GM12878 (cell line): ENCODE measurements at regions not wholly inside any gene's neighbourhood (a gene's known extent, or its start where the extent isn't known, plus 50 kb on each side); places are given as distances from the start of the nearest gene placed in this dataset.

Experiments used
- ATAC-seq: fragments of 200-7000 bp; cut with Tn5 transposase; 3 replicates; pipeline ENCODE4 v1.9.1; 2020; ENCODE audit warnings: mild to moderate bottlenecking, moderate library complexity
- BruUV-seq: library from RNA; stranded (reverse); fragments of 400-500 nt; replicated peaks from 2 replicates; lab custom pipeline; 2021; lab: Mats Ljungman, UMichigan
- CTCF ChIA-PET: fragments of 300-600 bp; sonication (Branson Sonifier 250); formaldehyde crosslinking; extraction: SDS; loops from one replicate; lab custom pipeline; 2021; ENCODE audit warnings: inconsistent platforms; lab: Yijun Ruan, JAX
- POLR2A ChIA-PET: fragments of 350-600 bp; formaldehyde crosslinking; extraction: SDS; loops from one replicate; lab custom pipeline; 2021; ENCODE audit warnings: inconsistent platforms; lab: Charles Lee
- RAD21 ChIA-PET: fragments of 300-600 bp; sonication (Branson Sonifier 250); formaldehyde crosslinking; loops from one replicate; lab custom pipeline; 2023; ENCODE audit warnings: antibody characterized with exemption; ENCODE audit not compliant: unreplicated experiment; lab: Charles Lee
- SMC1A ChIA-PET: fragments of 300-600 bp; sonication (Branson Sonifier 250); formaldehyde crosslinking; loops from one replicate; lab custom pipeline; 2023; ENCODE audit not compliant: unreplicated experiment, uncharacterized antibody; lab: Charles Lee
- DNase-seq: peaks from one replicate; pipeline ENCODE4 v3.0.0-alpha.2; 2011; ENCODE audit warnings: low read depth, low spot score
- FAIRE-seq: peaks from 3 replicates; lab custom pipeline; 2011; peaks lifted over from hg19 to GRCh38; lab: Jason Lieb, UNC
- H2AFZ ChIP-seq: 2 replicates; pipeline ENCODE4 v1.6.0; 2011; ENCODE audit warnings: low read depth, low read length, control low read depth; ENCODE audit not compliant: control insufficient read depth
- H3K27ac ChIP-seq: 2 replicates; pipeline ENCODE4 v1.5.1; 2011; ENCODE audit warnings: control low read depth; ENCODE audit not compliant: control insufficient read depth, insufficient read depth
- H3K27me3 ChIP-seq, 2 experiments: replicated peaks in 1 of 2; 2 replicates each; pipeline versions ENCODE4 v1.6.0 to v1.6.1; 2011; ENCODE audit warnings: low read length in 1 of 2; ENCODE audit not compliant: control insufficient read depth in 2 of 2, insufficient read depth in 2 of 2
- H3K36me3 ChIP-seq, 2 experiments: 2 replicates each; pipeline ENCODE4 v1.5.1; 2011; ENCODE audit warnings: low read length in 1 of 2; ENCODE audit not compliant: control insufficient read depth in 2 of 2, insufficient read depth in 2 of 2
- H3K4me1 ChIP-seq: 2 replicates; pipeline ENCODE4 v1.6.1; 2011; ENCODE audit warnings: mild to moderate bottlenecking, low read length, moderate library complexity, mixed read lengths; ENCODE audit not compliant: control insufficient read depth, insufficient read depth
- H3K4me2 ChIP-seq: 2 replicates; pipeline ENCODE4 v1.6.0; 2011; ENCODE audit warnings: control low read depth; ENCODE audit not compliant: control insufficient read depth, insufficient read depth
- H3K4me3 ChIP-seq: fragments of 200-600 bp; sonication (generic); 2 replicates; pipeline ENCODE4 v1.5.1; 2016
- H3K79me2 ChIP-seq: 2 replicates; pipeline ENCODE4 v1.6.0; 2011; ENCODE audit warnings: low read length; ENCODE audit not compliant: control insufficient read depth, insufficient read depth
- H3K9ac ChIP-seq: 2 replicates; pipeline ENCODE4 v1.8.0; 2011; ENCODE audit warnings: low read length, control low read depth, mixed read lengths; ENCODE audit not compliant: control insufficient read depth, insufficient read depth
- H3K9me3 ChIP-seq: replicated peaks from 3 replicates; pipeline ENCODE4 v1.5.1; 2011; ENCODE audit warnings: mild to moderate bottlenecking, low read length; ENCODE audit not compliant: control insufficient read depth, insufficient read depth
- H4K20me1 ChIP-seq: 2 replicates; pipeline ENCODE4 v1.6.0; 2011; ENCODE audit not compliant: control insufficient read depth, insufficient read depth
- CHD2 ChIP-seq: IDR thresholded peaks from 2 replicates; pipeline ENCODE4 v1.6.1; 2011; ENCODE audit warnings: low read depth, low read length, improper control_type of control experiment, borderline replicate concordance
- FOXM1 ChIP-seq: IDR thresholded peaks from 2 replicates; pipeline ENCODE4 v1.6.1; 2012; ENCODE audit warnings: low read depth, mild to moderate bottlenecking, inconsistent platforms, low read length, moderate library complexity
- JUND ChIP-seq: IDR thresholded peaks from 2 replicates; pipeline ENCODE4 v1.6.1; 2012; ENCODE audit warnings: low read depth, mild to moderate bottlenecking, low read length, improper control_type of control experiment, moderate library complexity
- NR2C2 ChIP-seq: IDR thresholded peaks from 2 replicates; pipeline ENCODE4 v1.6.1; 2011; ENCODE audit warnings: borderline replicate concordance, low read depth; ENCODE audit not compliant: control insufficient read depth, insufficient read length
- PBX3 ChIP-seq: IDR thresholded peaks from 2 replicates; pipeline ENCODE4 v1.6.1; 2011; ENCODE audit warnings: mild to moderate bottlenecking, low read depth, low read length, moderate library complexity; ENCODE audit not compliant: insufficient replicate concordance
- POLR2AphosphoS5 ChIP-seq: IDR thresholded peaks from 2 replicates; pipeline ENCODE4 v1.6.1; 2011; ENCODE audit warnings: mild to moderate bottlenecking, low read length, inconsistent platforms
- ZNF384 ChIP-seq: IDR thresholded peaks from 2 replicates; pipeline ENCODE4 v1.6.1; 2012; ENCODE audit warnings: low read depth, mild to moderate bottlenecking, low read length, improper control_type of control experiment, borderline replicate concordance
- WGBS: methylation state at CpG from one replicate; pipeline ENCODE4 v1.1.6; 2016; ENCODE audit warnings: low lambda C conversion rate; ENCODE audit not compliant: insufficient replicate concordance, insufficient coverage; ENCODE audit errors: missing lambda C conversion rate; 5-methylcytosine and 5-hydroxymethylcytosine counted together
- in situ Hi-C: fragments of 300-500 bp; cut with MboI; formaldehyde crosslinking; loops from 9 replicates; pipeline ENCODE4 v1.14.3; 2018; ENCODE audit warnings: mixed read lengths
- intact Hi-C: fragments of 100-400 bp; cut with micrococcal nuclease; formaldehyde crosslinking; loops from one replicate; pipeline ENCODE4 v1.14.2; 2022; ENCODE audit not compliant: unreplicated experiment
- TF ChIP-seq, protein P1 (sequence below), 3 experiments: IDR thresholded peaks in 2 of 3; conservative IDR thresholded peaks in 1 of 3; 2 replicates each; pipeline ENCODE4 v1.5.1; 2011; ENCODE audit warnings: low read depth in 3 of 3, low read length in 3 of 3, mild to moderate bottlenecking in 3 of 3, control low read depth in 2 of 3, moderate library complexity in 2 of 3, inconsistent platforms in 1 of 3, mixed read lengths in 1 of 3; ENCODE audit not compliant: control insufficient read depth in 2 of 3, insufficient read depth in 1 of 3; ENCODE audit errors: extremely low read depth in 1 of 3
- TF ChIP-seq, protein P2 (sequence below): IDR thresholded peaks from 2 replicates; pipeline ENCODE4 v1.6.1; 2011; ENCODE audit warnings: borderline replicate concordance, low read depth, mild to moderate bottlenecking, moderate library complexity, mixed read lengths, low read length; ENCODE audit not compliant: insufficient read depth; ENCODE audit errors: extremely low read length
- TF ChIP-seq, protein P3 (sequence below): fragments of 450-650 bp; formaldehyde crosslinking; IDR thresholded peaks from 2 replicates; pipeline ENCODE4 v1.4.0; 2020; ENCODE audit warnings: mild to moderate bottlenecking, moderate library complexity

DNA sequence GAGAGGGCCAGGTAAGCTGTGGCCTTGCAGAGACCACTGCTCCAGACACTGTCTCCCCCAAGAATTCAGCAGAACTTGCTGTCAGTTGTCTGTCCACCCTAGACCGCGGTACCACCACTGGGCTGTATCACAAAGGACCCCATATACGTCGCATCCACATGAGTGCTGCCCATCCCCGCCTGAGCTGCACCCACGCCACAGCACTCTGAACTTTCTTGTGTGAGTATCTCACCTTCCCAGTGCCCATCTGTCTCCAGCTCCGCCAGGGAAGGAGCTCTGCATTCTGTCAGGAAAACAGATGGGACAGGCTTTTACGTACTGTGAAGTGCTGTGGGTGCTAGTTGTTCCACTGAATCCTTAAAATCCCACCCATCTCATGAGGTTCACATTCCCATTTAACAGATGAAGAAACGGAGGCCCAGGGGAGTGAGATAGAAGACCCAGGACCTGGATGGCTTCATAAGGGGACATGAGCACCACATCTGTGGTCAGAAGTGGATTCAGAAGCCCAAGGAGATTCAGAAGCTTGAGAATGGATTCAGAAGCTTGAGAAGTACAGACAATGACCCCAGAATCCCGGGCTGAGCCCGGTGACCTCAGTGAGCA lies 102.5 kb upstream of the ZMIZ1 start (continued):
- TF ChIP-seq, protein P1, sequence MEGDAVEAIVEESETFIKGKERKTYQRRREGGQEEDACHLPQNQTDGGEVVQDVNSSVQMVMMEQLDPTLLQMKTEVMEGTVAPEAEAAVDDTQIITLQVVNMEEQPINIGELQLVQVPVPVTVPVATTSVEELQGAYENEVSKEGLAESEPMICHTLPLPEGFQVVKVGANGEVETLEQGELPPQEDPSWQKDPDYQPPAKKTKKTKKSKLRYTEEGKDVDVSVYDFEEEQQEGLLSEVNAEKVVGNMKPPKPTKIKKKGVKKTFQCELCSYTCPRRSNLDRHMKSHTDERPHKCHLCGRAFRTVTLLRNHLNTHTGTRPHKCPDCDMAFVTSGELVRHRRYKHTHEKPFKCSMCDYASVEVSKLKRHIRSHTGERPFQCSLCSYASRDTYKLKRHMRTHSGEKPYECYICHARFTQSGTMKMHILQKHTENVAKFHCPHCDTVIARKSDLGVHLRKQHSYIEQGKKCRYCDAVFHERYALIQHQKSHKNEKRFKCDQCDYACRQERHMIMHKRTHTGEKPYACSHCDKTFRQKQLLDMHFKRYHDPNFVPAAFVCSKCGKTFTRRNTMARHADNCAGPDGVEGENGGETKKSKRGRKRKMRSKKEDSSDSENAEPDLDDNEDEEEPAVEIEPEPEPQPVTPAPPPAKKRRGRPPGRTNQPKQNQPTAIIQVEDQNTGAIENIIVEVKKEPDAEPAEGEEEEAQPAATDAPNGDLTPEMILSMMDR (IDR thresholded peaks at IDR 0.05 in 2 of 3, conservative IDR thresholded peaks at IDR 0.05 in 1 of 3; ENCODE audit: control insufficient read depth in 2 of 3, extremely low read depth in 1 of 3, insufficient read depth in 1 of 3, low read depth in 3 of 3, low read length in 3 of 3), result no peak
- TF ChIP-seq ZNF384 (no peak), JUND (no peak), CHD2 (no peak)
- TF ChIP-seq, protein P2, sequence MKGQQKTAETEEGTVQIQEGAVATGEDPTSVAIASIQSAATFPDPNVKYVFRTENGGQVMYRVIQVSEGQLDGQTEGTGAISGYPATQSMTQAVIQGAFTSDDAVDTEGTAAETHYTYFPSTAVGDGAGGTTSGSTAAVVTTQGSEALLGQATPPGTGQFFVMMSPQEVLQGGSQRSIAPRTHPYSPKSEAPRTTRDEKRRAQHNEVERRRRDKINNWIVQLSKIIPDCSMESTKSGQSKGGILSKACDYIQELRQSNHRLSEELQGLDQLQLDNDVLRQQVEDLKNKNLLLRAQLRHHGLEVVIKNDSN, result no peak

- Histone ChIP-seq H3K4me2 (no peak overlapping the region), H3K4me1 (no peaks in the 10 kb centered on the region), H3K27ac (no peak overlapping the region), H3K4me3 (no peak overlapping the region), H3K36me3 (no peaks in the 10 kb centered on the region), H3K9me3 (no peaks in the 10 kb centered on the region), H3K27me3 (peaks cover 2 to 5% of the 10 kb centered on the region in 2 experiments; a peak in 2 of 4 replicates), H4K20me1 (no peaks in the 10 kb centered on the region), H2AFZ (no peak overlapping the region), H3K79me2 (no peaks in the 10 kb centered on the region), H3K9ac (no peak overlapping the region)
- DNase-seq (no peak), ATAC-seq (no peak), FAIRE-seq (no peak)
- 24% methylated on average over 8 of the region's 8 CpGs for WGBS
- ChIA-PET POLR2A (no interaction called here), CTCF (interaction anchor here (0.6 kb wide), 1 partner anchor 87 kb away, joined by 3 read pairs; no protein-coding TSS in a partner anchor), SMC1A (no interaction called here), RAD21 (no interaction called here)
- no TSS peak for BruUV-seq
- intact Hi-C loops (no loop called here), in situ Hi-C loops (no loop called here)
- no peak for TF ChIP-seq PBX3
- no peak for TF ChIP-seq FOXM1
- no peak for TF ChIP-seq NR2C2
- no peak for TF ChIP-seq POLR2AphosphoS5
- TF ChIP-seq, protein P3, sequence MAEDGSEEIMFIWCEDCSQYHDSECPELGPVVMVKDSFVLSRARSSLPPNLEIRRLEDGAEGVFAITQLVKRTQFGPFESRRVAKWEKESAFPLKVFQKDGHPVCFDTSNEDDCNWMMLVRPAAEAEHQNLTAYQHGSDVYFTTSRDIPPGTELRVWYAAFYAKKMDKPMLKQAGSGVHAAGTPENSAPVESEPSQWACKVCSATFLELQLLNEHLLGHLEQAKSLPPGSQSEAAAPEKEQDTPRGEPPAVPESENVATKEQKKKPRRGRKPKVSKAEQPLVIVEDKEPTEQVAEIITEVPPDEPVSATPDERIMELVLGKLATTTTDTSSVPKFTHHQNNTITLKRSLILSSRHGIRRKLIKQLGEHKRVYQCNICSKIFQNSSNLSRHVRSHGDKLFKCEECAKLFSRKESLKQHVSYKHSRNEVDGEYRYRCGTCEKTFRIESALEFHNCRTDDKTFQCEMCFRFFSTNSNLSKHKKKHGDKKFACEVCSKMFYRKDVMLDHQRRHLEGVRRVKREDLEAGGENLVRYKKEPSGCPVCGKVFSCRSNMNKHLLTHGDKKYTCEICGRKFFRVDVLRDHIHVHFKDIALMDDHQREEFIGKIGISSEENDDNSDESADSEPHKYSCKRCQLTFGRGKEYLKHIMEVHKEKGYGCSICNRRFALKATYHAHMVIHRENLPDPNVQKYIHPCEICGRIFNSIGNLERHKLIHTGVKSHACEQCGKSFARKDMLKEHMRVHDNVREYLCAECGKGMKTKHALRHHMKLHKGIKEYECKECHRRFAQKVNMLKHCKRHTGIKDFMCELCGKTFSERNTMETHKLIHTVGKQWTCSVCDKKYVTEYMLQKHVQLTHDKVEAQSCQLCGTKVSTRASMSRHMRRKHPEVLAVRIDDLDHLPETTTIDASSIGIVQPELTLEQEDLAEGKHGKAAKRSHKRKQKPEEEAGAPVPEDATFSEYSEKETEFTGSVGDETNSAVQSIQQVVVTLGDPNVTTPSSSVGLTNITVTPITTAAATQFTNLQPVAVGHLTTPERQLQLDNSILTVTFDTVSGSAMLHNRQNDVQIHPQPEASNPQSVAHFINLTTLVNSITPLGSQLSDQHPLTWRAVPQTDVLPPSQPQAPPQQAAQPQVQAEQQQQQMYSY (CRISPR knock-in tag), result no peak
These were observed 101.8 kb upstream of the ZMIZ1 start for GRCh38 chr10:78966844-78967488.
